ENCODE measurements at regions not wholly inside any gene's neighbourhood (a gene's known extent, or its start where the extent isn't known, plus 50 kb on each side); places are given as distances from the start of the nearest gene placed in this dataset.

GRCh38 chr5:57111993-57112392 is 61.9 kb upstream of the GPBP1 start:
- TF ChIP-seq TAF1 (IDR thresholded peaks at IDR 0.05; ENCODE audit: borderline replicate concordance, insufficient read depth, low read length): no peak
- no peak for TF ChIP-seq FOXP2 (optimal IDR thresholded peaks at IDR 0.05; ENCODE audit: borderline replicate concordance, extremely low read depth, extremely low read length, insufficient read depth)
- no peak for TF ChIP-seq SIN3A (IDR thresholded peaks at IDR 0.05; ENCODE audit: borderline replicate concordance, insufficient read depth, low read length)
- no peak for TF ChIP-seq POLR2AphosphoS5 (IDR thresholded peaks at IDR 0.05; ENCODE audit: low read depth, low read length)
- no peak for TF ChIP-seq REST (IDR thresholded peaks at IDR 0.05; ENCODE audit: insufficient read depth in 1 of 2, low read depth in 2 of 2, low read length in 2 of 2)

- TF ChIP-seq TAF1 (IDR thresholded peaks at IDR 0.05; ENCODE audit: borderline replicate concordance, insufficient read depth, low read length): no peak
Measured at GRCh38 chr5:57113481-57113880, 60.4 kb upstream of the GPBP1 start.

- no peak for TF ChIP-seq TAF1 (IDR thresholded peaks at IDR 0.05; ENCODE audit: borderline replicate concordance, insufficient read depth, low read length)
- TF ChIP-seq SIN3A (IDR thresholded peaks at IDR 0.05; ENCODE audit: borderline replicate concordance, insufficient read depth, low read length): no peak
- TF ChIP-seq REST (IDR thresholded peaks at IDR 0.05; ENCODE audit: insufficient read depth in 1 of 2, low read depth in 2 of 2, low read length in 2 of 2): no peak
- no peak for TF ChIP-seq FOXP2 (optimal IDR thresholded peaks at IDR 0.05; ENCODE audit: borderline replicate concordance, extremely low read depth, extremely low read length, insufficient read depth)
- no peak for TF ChIP-seq POLR2AphosphoS5 (IDR thresholded peaks at IDR 0.05; ENCODE audit: low read depth, low read length)
Measured at GRCh38 chr5:57117596-57117995, 56.3 kb upstream of the GPBP1 start.

GRCh38 chr5:57119031-57119430 is 54.8 kb upstream of the GPBP1 start:
- TF ChIP-seq POLR2AphosphoS5 (IDR thresholded peaks at IDR 0.05; ENCODE audit: low read depth, low read length) (no peak), REST (IDR thresholded peaks at IDR 0.05; ENCODE audit: insufficient read depth in 1 of 2, low read depth in 2 of 2, low read length in 2 of 2) (no peak), SIN3A (IDR thresholded peaks at IDR 0.05; ENCODE audit: borderline replicate concordance, insufficient read depth, low read length) (no peak), TAF1 (IDR thresholded peaks at IDR 0.05; ENCODE audit: borderline replicate concordance, insufficient read depth, low read length) (no peak), FOXP2 (optimal IDR thresholded peaks at IDR 0.05; ENCODE audit: borderline replicate concordance, extremely low read depth, extremely low read length, insufficient read depth) (no peak)

GRCh38 chr5:57124014-57124413 is 49.8 kb upstream of the GPBP1 start:
- no peak for TF ChIP-seq POLR2AphosphoS5 (IDR thresholded peaks at IDR 0.05; ENCODE audit: low read depth, low read length)
- TF ChIP-seq FOXP2 (optimal IDR thresholded peaks at IDR 0.05; ENCODE audit: borderline replicate concordance, extremely low read depth, extremely low read length, insufficient read depth): no peak
- no peak for TF ChIP-seq SIN3A (IDR thresholded peaks at IDR 0.05; ENCODE audit: borderline replicate concordance, insufficient read depth, low read length)
- TF ChIP-seq REST (IDR thresholded peaks at IDR 0.05; ENCODE audit: insufficient read depth in 1 of 2, low read depth in 2 of 2, low read length in 2 of 2): no peak
- TF ChIP-seq TAF1 (IDR thresholded peaks at IDR 0.05; ENCODE audit: borderline replicate concordance, insufficient read depth, low read length): no peak

Measured in PFSK-1 (cell line).